ENCODE measurements at regions not wholly inside any gene's neighbourhood (a gene's known extent, or its start where the extent isn't known, plus 50 kb on each side); places are given as distances from the start of the nearest gene placed in this dataset.
"Not testable (repeated sequence)": the region's sequence is repeated elsewhere in the genome, so short reads cannot be mapped to it uniquely, and the experiment has no call there.

DNA sequence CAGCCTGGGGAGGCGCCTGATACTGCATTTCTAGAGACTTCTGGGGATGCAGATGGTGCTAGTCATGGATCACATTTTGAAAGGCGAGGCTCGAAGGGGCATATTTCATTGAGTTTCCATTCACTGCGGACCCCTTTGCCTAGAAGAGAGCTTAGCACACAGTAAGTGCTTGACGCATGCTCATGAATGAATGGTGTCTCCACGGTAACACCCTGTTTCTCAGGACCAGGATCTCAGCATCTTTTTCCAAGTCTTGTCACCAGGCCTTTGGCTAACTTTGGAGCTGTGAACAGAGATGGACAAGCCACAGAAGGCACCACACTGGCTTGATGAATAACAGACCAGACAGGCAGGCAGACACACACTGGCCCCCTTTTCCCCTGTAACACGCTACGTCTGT, 151.3 kb downstream of the FOXL1 start:
- Histone ChIP-seq H3K4me1 (ENCODE audit: insufficient read depth, low read length) (peaks cover 17% of the 10 kb centered on the region), H3K9me3 (ENCODE audit: control insufficient read depth, insufficient read depth, low read length) (no peaks in the 10 kb centered on the region), H3K36me3 (ENCODE audit: insufficient read depth, low read length) (no peaks in the 10 kb centered on the region; the same call in 1 of the 2 replicates), H3K9ac (ENCODE audit: low read depth, low read length) (no peak overlapping the region)

- H3K9me3 ChIP-seq (ENCODE audit: control insufficient read depth, insufficient read depth, low read length), result no peaks in the 10 kb centered on the region
- H3K9ac ChIP-seq (ENCODE audit: low read depth, low read length), result no peak overlapping the region
- H3K36me3 ChIP-seq (ENCODE audit: insufficient read depth, low read length), result no peaks in the 10 kb centered on the region; the same call in 1 of the 2 replicates
- H3K4me1 ChIP-seq (ENCODE audit: insufficient read depth, low read length), result peaks cover 21% of the 10 kb centered on the region
These were observed 151.7 kb downstream of the FOXL1 start for GRCh38 chr16:86730086-86730485.

GRCh38 chr16:86730597-86730996, 152.2 kb downstream of the FOXL1 start:
- Histone ChIP-seq H3K9ac (ENCODE audit: low read depth, low read length) (no peak overlapping the region), H3K9me3 (ENCODE audit: control insufficient read depth, insufficient read depth, low read length) (no peaks in the 10 kb centered on the region), H3K4me1 (ENCODE audit: insufficient read depth, low read length) (peaks cover 25% of the 10 kb centered on the region), H3K36me3 (ENCODE audit: insufficient read depth, low read length) (no peaks in the 10 kb centered on the region)

GRCh38 chr16:86732621-86733295, 154.4 kb downstream of the FOXL1 start:
- Histone ChIP-seq H3K36me3 (ENCODE audit: insufficient read depth, low read length) (0 out of 2 replicates have a peak, but pooled peaks cover 2% of the 10 kb centered on the region), H3K9ac (ENCODE audit: low read depth, low read length) (peak overlapping the region; percentile 37; the same call in 1 of the 2 replicates), H3K4me1 (ENCODE audit: insufficient read depth, low read length) (peaks cover 25% of the 10 kb centered on the region), H3K9me3 (ENCODE audit: control insufficient read depth, insufficient read depth, low read length) (no peaks in the 10 kb centered on the region)

GRCh38 chr16:86733546-86734254, 155.4 kb downstream of the FOXL1 start:
- peak overlapping the region; percentile 37; the same call in 1 of the 2 replicates for H3K9ac ChIP-seq (ENCODE audit: low read depth, low read length)
- H3K4me1 ChIP-seq (ENCODE audit: insufficient read depth, low read length), result peaks cover 25% of the 10 kb centered on the region
- 0 out of 2 replicates have a peak, but pooled peaks cover 8% of the 10 kb centered on the region for H3K36me3 ChIP-seq (ENCODE audit: insufficient read depth, low read length)
- no peaks in the 10 kb centered on the region for H3K9me3 ChIP-seq (ENCODE audit: control insufficient read depth, insufficient read depth, low read length)

DNA sequence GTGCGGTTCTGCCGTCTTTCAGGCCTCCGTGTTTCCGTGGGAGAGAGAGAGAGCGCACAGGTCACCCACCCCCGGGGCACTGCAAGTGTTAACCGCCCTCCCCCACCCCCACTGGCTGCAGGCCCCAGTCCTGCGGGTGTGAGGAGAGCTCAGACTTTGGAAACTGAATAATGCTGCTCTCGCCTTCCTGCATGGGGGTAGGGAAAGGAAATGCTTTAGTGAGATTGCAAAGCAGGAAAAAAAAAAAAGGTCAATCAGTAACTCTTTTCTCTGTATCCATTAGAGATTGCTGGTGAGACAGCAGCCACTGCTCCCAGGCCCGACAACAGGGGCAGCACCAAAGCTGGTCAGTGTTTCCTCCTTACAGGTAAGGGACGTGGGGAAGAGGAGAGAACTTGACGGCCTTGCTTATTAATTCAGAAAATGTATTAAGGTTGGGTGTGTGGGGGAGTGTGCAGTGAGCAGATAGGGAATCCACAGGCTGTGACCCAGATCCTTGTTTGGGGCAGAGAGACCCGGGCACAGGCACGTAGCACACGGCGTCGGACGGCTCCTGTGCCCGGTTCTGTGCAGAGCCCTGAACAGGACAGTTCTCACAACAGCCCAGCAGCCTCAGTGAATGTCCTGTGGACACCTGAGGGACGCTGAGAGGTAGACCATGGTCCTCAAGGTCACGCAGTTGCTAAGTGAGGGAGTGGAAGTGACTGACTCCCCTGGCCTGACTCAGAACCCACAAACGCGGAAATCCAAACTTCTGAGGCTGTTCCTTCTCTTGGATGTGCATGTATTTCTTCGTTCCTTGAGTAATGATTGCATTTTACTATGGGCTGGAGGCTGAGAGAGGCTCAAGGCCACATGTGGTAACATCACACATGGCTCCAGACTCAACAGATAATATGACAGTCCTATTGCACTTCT, 156.5 kb downstream of the FOXL1 start:
- peak overlapping the region; percentile 37 for H3K9ac ChIP-seq (ENCODE audit: low read depth, low read length)

GRCh38 chr16:86735727-86736126, 157.4 kb downstream of the FOXL1 start:
- H3K4me1 ChIP-seq (ENCODE audit: insufficient read depth, low read length), result peaks cover 22% of the 10 kb centered on the region
- no peak overlapping the region for H3K9ac ChIP-seq (ENCODE audit: low read depth, low read length)
- no peaks in the 10 kb centered on the region for H3K9me3 ChIP-seq (ENCODE audit: control insufficient read depth, insufficient read depth, low read length)
- 0 out of 2 replicates have a peak, but pooled peaks cover 8% of the 10 kb centered on the region for H3K36me3 ChIP-seq (ENCODE audit: insufficient read depth, low read length)

More for the DNA sequence above, 156.5 kb downstream of the FOXL1 start:
- H3K36me3 ChIP-seq (ENCODE audit: insufficient read depth, low read length), result 0 out of 2 replicates have a peak, but pooled peaks cover 8% of the 10 kb centered on the region
- no peaks in the 10 kb centered on the region for H3K9me3 ChIP-seq (ENCODE audit: control insufficient read depth, insufficient read depth, low read length)
- peaks cover 25% of the 10 kb centered on the region for H3K4me1 ChIP-seq (ENCODE audit: insufficient read depth, low read length)

- H3K9me3 ChIP-seq (ENCODE audit: control insufficient read depth, insufficient read depth, low read length), result no peaks in the 10 kb centered on the region
- H3K9ac ChIP-seq (ENCODE audit: low read depth, low read length), result no peak overlapping the region
- peaks cover 15% of the 10 kb centered on the region for H3K4me1 ChIP-seq (ENCODE audit: insufficient read depth, low read length)
- 0 out of 2 replicates have a peak, but pooled peaks cover 8% of the 10 kb centered on the region for H3K36me3 ChIP-seq (ENCODE audit: insufficient read depth, low read length)
These were observed 158.2 kb downstream of the FOXL1 start for GRCh38 chr16:86736502-86736901.

- Histone ChIP-seq H3K9ac (ENCODE audit: low read depth, low read length) (no peak overlapping the region), H3K36me3 (ENCODE audit: insufficient read depth, low read length) (0 out of 2 replicates have a peak, but pooled peaks cover 8% of the 10 kb centered on the region), H3K4me1 (ENCODE audit: insufficient read depth, low read length) (peaks cover 19% of the 10 kb centered on the region), H3K9me3 (ENCODE audit: control insufficient read depth, insufficient read depth, low read length) (no peaks in the 10 kb centered on the region)
These were observed 158.7 kb downstream of the FOXL1 start for GRCh38 chr16:86737083-86737482.

DNA sequence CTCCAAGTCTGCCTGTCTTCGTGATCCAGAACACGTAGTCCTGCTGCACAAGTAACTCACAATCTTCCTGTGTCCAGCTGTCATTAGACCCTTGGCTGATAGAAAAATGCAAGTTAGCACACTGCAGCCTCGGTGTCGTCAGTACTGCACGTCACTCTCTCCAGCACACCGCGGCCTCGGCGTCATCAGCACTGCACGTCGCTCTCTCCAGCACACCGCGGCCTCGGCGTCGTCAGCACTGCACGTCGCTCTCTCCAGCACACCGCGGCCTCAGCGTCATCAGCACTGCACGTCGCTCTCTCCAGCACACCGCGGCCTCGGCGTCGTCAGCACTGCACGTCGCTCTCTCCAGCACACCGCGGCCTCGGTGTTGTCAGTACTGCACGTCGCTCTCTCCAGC, 160.0 kb downstream of the FOXL1 start:
- not testable (repeated sequence) for H3K36me3 ChIP-seq (ENCODE audit: insufficient read depth, low read length)

DNA sequence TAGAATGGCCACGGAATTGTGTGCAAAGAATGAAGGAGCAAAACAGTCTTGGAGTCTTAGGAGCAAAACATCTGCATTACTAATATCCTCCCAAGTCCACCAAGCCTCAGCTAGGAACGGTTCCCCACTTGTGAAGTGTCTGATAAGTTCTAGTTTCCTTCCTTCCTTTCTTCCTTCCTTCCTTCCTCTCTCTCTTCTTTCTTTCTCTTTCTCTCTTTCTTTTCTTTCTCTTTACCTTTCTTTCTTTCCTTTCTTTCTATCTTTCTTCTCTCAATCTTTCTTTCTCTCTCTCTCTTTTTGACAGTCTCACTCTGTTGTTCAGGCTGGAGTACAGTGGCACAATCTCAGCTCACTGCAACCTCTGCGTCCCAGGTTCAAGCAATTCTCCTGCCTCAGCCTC, 160.8 kb downstream of the FOXL1 start:
- Histone ChIP-seq H3K9ac (ENCODE audit: low read depth, low read length) (no peak overlapping the region), H3K4me1 (ENCODE audit: insufficient read depth, low read length) (peaks cover 13% of the 10 kb centered on the region), H3K36me3 (ENCODE audit: insufficient read depth, low read length) (0 out of 2 replicates have a peak, but pooled peaks cover 8% of the 10 kb centered on the region), H3K9me3 (ENCODE audit: control insufficient read depth, insufficient read depth, low read length) (no peaks in the 10 kb centered on the region)

More for the DNA sequence above, 160.0 kb downstream of the FOXL1 start:
- H3K4me1 ChIP-seq (ENCODE audit: insufficient read depth, low read length), result peaks cover 13% of the 10 kb centered on the region
- H3K9me3 ChIP-seq (ENCODE audit: control insufficient read depth, insufficient read depth, low read length); H3K9ac ChIP-seq (ENCODE audit: low read depth, low read length): not testable (repeated sequence)

GRCh38 chr16:86739808-86740207, 161.5 kb downstream of the FOXL1 start:
- Histone ChIP-seq H3K9me3 (ENCODE audit: control insufficient read depth, insufficient read depth, low read length) (no peaks in the 10 kb centered on the region), H3K9ac (ENCODE audit: low read depth, low read length) (no peak overlapping the region), H3K36me3 (ENCODE audit: insufficient read depth, low read length) (0 out of 2 replicates have a peak, but pooled peaks cover 8% of the 10 kb centered on the region), H3K4me1 (ENCODE audit: insufficient read depth, low read length) (peaks cover 11% of the 10 kb centered on the region)

DNA sequence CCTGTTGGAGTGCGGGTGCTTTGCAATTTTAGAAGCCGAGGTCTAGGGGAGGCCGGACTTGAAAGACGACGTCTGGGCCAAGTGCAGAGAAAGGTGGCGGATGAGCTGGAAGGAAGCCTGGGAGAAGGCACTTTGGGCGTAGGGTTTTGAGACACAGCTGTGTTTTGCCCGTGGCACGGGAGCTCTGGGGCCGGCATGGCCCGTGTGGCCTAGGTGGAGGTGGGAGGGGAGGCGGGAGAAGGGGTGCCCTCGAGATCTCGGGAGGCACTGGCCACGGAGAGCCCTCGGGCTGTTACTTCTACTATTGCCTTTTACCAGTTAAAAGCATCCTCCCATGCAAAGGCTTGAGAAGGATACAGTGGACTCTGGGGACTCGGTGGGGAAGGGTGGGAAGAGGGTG, 161.9 kb downstream of the FOXL1 start:
- Histone ChIP-seq H3K9me3 (ENCODE audit: control insufficient read depth, insufficient read depth, low read length) (no peaks in the 10 kb centered on the region), H3K36me3 (ENCODE audit: insufficient read depth, low read length) (0 out of 2 replicates have a peak, but pooled peaks cover 8% of the 10 kb centered on the region), H3K9ac (ENCODE audit: low read depth, low read length) (0 out of 2 replicates have a peak overlapping the region, but pooled peaks have one; percentile 44), H3K4me1 (ENCODE audit: insufficient read depth, low read length) (peaks cover 6% of the 10 kb centered on the region)
